Stimulated activated naive CD8-positive, alpha-beta T cell treated with anti-CD3 and anti-CD28 coated beads, Interleukin-15, amount 100 ng/mL, for 72 hours (primary cell): ENCODE measurements at regions not wholly inside any gene's neighbourhood (a gene's known extent, or its start where the extent isn't known, plus 50 kb on each side); places are given as distances from the start of the nearest gene placed in this dataset.

ENCODE experiments used
- ATAC-seq: fragments of 150-1000 bp; cut with Tn5 transposase; 2 replicates; pipeline ENCODE4 v1.10.0; 2021; ENCODE audit warnings: mild to moderate bottlenecking, moderate library complexity
- DNase-seq, 2 donors: peaks; one replicate each; pipeline ENCODE4 v3.0.0; 2021 to 2022
- H3K27ac Mint-ChIP-seq, 2 donors: one replicate each; pipeline ENCODE4 v1.8.0; 2022; ENCODE audit warnings: mild to moderate bottlenecking in 2 of 2, mixed read lengths in 2 of 2, moderate library complexity in 2 of 2
- H3K27me3 Mint-ChIP-seq: one replicate; pipeline ENCODE4 v1.8.0; 2022; ENCODE audit warnings: mixed read lengths
- H3K4me1 Mint-ChIP-seq: one replicate; pipeline ENCODE4 v1.8.0; 2022; ENCODE audit warnings: mild to moderate bottlenecking, mixed read lengths
- H3K4me3 Mint-ChIP-seq, 2 donors: one replicate each; pipeline ENCODE4 v1.8.0; 2022; ENCODE audit warnings: mild to moderate bottlenecking in 2 of 2, mixed read lengths in 2 of 2, moderate library complexity in 1 of 2
- H3K9me3 Mint-ChIP-seq, 2 donors: one replicate each; pipeline ENCODE4 v1.8.0; 2022; ENCODE audit warnings: mixed read lengths in 2 of 2

DNA sequence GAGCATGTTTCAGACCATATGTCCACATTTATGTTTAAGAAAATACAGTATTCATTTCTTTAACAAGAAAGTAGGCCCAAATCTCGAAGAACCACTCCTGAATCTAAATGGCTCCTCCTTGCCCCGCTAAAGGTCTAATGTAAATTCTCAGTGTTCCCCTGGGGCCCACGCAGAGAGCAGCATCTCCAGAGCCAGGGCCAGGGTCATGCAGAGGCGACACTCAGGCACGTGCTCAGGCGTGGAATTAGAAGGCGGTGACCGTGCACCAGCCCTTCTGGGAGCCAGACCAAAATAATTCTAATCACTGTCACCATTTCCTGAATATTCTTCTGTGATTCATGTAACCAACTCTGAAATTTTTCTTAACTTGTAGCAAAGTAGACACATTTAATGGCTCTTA, 68.3 kb upstream of the MYT1L start:
- ATAC-seq = no peak
- H3K27ac Mint-ChIP-seq = no peak overlapping the region
- H3K4me1 Mint-ChIP-seq = no peaks in the 10 kb centered on the region
- no peak overlapping the region for H3K4me3 Mint-ChIP-seq
- H3K9me3 Mint-ChIP-seq = peaks cover 6 to 11% of the 10 kb centered on the region in 2 donors
- peaks cover 8% of the 10 kb centered on the region for H3K27me3 Mint-ChIP-seq
- no peak for DNase-seq

DNA sequence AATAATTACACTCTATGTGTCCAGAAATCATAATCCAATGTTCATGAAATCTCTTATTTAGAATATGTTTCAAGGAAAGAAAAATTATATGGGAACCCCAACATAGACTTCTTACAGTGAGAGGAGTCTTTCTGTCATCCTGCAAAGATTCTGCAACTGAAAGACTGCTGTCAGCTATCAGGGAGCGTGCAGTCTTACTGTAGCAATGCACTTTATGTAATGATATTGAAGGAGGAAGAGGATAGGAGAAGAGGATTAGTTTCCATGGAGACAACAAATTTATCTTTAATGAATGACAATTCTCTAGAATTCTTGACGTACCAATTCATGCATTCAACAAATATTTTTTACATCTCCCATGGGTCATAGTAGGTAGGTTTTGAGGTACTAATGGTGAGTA, 61.3 kb upstream of the MYT1L start:
- Mint-ChIP-seq H3K27ac (no peak overlapping the region), H3K4me1 (no peaks in the 10 kb centered on the region), H3K9me3 (peaks cover 11 to 35% of the 10 kb centered on the region in 2 donors), H3K4me3 (no peak overlapping the region), H3K27me3 (peaks cover 8% of the 10 kb centered on the region)
- ATAC-seq = no peak
- DNase-seq = no peak

DNA sequence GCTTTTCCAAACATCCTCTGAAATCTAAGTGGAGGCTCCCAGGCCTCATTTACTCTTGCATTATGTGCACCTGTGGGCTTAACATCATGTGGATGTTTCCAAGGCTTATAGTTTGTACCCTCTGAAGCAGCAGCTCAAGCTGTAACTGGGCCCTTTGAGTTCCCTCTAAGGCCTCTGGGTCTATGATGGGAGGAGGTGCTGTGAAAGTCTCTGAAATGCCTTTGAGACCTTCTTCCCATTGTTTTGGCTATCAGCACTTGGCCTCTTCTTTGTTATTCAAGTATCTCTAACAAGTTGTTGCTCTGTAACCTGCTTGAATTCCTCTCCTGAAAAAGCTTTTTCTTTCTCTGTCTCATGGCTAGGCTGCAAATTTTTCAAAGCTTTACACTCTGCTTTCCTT, 58.1 kb upstream of the MYT1L start:
- H3K4me1 Mint-ChIP-seq = no peaks in the 10 kb centered on the region
- DNase-seq (no peak), ATAC-seq (no peak)
- H3K27me3 Mint-ChIP-seq = no peaks in the 10 kb centered on the region
- peaks cover 5 to 36% of the 10 kb centered on the region in 2 donors for H3K9me3 Mint-ChIP-seq
- no peak overlapping the region for H3K27ac Mint-ChIP-seq
- no peak overlapping the region for H3K4me3 Mint-ChIP-seq
